ENCODE measurements at regions not wholly inside any gene's neighbourhood (a gene's known extent, or its start where the extent isn't known, plus 50 kb on each side); places are given as distances from the start of the nearest gene placed in this dataset.

DNA sequence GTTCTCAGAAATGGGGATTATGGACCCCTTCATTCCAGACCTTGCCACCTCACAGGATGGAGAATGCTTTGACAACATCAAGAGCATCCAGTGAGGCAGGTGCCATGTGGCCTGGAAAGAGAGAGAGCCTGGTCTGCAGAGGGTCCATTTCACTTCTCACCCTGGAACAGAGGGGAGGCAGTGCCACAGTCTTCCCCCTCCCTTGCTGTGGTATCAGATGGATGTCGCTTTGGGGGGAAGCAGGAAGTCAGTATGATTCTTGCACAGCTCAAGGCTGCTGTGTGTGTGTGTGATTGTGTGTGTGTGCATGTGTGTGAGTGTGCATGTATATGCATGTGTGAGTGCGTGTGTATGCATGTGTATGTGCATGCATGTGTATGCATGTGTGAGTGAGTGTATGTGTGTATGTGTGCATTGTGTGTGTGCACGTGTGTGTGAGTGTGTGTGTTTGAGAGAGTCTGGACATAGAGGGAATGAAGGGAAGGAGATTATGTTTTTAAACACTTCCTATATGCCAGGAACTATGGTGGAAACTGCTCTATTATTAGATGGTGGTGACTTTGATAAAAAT, 328.6 kb upstream of the CLNK start:
- no peak overlapping the region for H3K27ac Mint-ChIP-seq
- no peak overlapping the region for H3K27ac ChIP-seq (ENCODE audit: low read depth, low read length)
- H3K27me3 ChIP-seq (ENCODE audit: control insufficient read depth, insufficient read depth, low read length, poor library complexity, severe bottlenecking), result no peaks in the 10 kb centered on the region
- no peak for DNase-seq
- H3K4me1 ChIP-seq (ENCODE audit: control insufficient read depth, insufficient read depth, low read length), result no peaks in the 10 kb centered on the region
- no peak overlapping the region for H3K9ac ChIP-seq (ENCODE audit: extremely low read depth, low read length, poor library complexity, severe bottlenecking)
- H3K9me3 ChIP-seq (ENCODE audit: control insufficient read depth, low read length), result no peaks in the 10 kb centered on the region
- H3K4me1 Mint-ChIP-seq, result peaks cover under 1% of the 10 kb centered on the region
- H3K9me3 Mint-ChIP-seq, result peaks cover 5% of the 10 kb centered on the region
- no peaks in the 10 kb centered on the region for H3K36me3 Mint-ChIP-seq (ENCODE audit: low read depth)
- H3K27me3 Mint-ChIP-seq (ENCODE audit: insufficient read depth), result no peaks in the 10 kb centered on the region
- TF ChIP-seq, protein P1, sequence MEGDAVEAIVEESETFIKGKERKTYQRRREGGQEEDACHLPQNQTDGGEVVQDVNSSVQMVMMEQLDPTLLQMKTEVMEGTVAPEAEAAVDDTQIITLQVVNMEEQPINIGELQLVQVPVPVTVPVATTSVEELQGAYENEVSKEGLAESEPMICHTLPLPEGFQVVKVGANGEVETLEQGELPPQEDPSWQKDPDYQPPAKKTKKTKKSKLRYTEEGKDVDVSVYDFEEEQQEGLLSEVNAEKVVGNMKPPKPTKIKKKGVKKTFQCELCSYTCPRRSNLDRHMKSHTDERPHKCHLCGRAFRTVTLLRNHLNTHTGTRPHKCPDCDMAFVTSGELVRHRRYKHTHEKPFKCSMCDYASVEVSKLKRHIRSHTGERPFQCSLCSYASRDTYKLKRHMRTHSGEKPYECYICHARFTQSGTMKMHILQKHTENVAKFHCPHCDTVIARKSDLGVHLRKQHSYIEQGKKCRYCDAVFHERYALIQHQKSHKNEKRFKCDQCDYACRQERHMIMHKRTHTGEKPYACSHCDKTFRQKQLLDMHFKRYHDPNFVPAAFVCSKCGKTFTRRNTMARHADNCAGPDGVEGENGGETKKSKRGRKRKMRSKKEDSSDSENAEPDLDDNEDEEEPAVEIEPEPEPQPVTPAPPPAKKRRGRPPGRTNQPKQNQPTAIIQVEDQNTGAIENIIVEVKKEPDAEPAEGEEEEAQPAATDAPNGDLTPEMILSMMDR (conservative IDR thresholded peaks at IDR 0.05), result no peak
- no peaks in the 10 kb centered on the region for H3K36me3 ChIP-seq (ENCODE audit: control insufficient read depth, insufficient read depth, low read length)
- H3K4me3 ChIP-seq (ENCODE audit: low read length), result no peak overlapping the region
- 94 to 100% methylated on average over 2 to 3 of the region's 3 CpGs for WGBS, 2 experiments (ENCODE audit: insufficient coverage in 1 of 2, insufficient read length in 1 of 2)
- no peak overlapping the region for H3K4me3 Mint-ChIP-seq

GRCh38 chr4:11011249-11011648, 326.7 kb upstream of the CLNK start:
- Histone ChIP-seq H3K9me3 (ENCODE audit: control insufficient read depth, low read length) (no peaks in the 10 kb centered on the region), H3K27ac (ENCODE audit: low read depth, low read length) (no peak overlapping the region), H3K36me3 (ENCODE audit: control insufficient read depth, insufficient read depth, low read length) (no peaks in the 10 kb centered on the region), H3K27me3 (ENCODE audit: control insufficient read depth, insufficient read depth, low read length, poor library complexity, severe bottlenecking) (no peaks in the 10 kb centered on the region), H3K4me3 (ENCODE audit: low read length) (no peak overlapping the region), H3K9ac (ENCODE audit: extremely low read depth, low read length, poor library complexity, severe bottlenecking) (no peak overlapping the region), H3K4me1 (ENCODE audit: control insufficient read depth, insufficient read depth, low read length) (no peaks in the 10 kb centered on the region)
- H3K27me3 Mint-ChIP-seq (ENCODE audit: insufficient read depth), result no peaks in the 10 kb centered on the region
- no peak for DNase-seq
- WGBS, 2 experiments (ENCODE audit: insufficient coverage in 1 of 2, insufficient read length in 1 of 2), result 90% methylated on average over 3 of the region's 3 CpGs; no CpG with 5 or more reads in 1 of the 2 experiments
- H3K4me3 Mint-ChIP-seq, result no peak overlapping the region
- H3K36me3 Mint-ChIP-seq (ENCODE audit: low read depth), result no peaks in the 10 kb centered on the region
- peaks cover 3% of the 10 kb centered on the region for H3K9me3 Mint-ChIP-seq
- TF ChIP-seq, protein P1 (conservative IDR thresholded peaks at IDR 0.05), result no peak
- H3K4me1 Mint-ChIP-seq, result peaks cover 12% of the 10 kb centered on the region
- H3K27ac Mint-ChIP-seq, result no peak overlapping the region

DNA sequence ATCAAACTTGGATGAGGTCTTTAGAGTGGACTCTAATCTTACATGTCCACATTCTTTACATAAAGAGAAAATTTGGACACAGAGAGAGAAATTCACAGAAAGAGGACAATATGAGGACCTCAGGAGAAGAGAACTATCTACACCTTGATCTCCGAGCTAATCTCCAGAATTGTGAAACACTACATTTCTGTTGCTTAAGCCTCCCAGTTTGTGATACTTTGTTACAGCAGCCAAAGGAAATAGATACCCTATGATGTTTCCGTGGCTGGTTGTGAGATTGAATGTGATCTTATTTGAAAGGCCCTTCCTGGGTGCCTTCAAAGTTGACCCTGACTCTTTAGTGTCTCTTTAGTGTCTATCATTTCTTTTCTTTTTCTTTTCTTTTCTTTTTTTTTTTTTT, 326.1 kb upstream of the CLNK start:
- no peaks in the 10 kb centered on the region for H3K27me3 ChIP-seq (ENCODE audit: control insufficient read depth, insufficient read depth, low read length, poor library complexity, severe bottlenecking)
- WGBS, 2 experiments (ENCODE audit: insufficient coverage in 1 of 2, insufficient read length in 1 of 2), result 88 to 100% methylated on average over 1 to 2 of the region's 2 CpGs
- DNase-seq, result no peak
- H3K4me1 ChIP-seq (ENCODE audit: control insufficient read depth, insufficient read depth, low read length), result no peaks in the 10 kb centered on the region
- H3K9me3 ChIP-seq (ENCODE audit: control insufficient read depth, low read length), result no peaks in the 10 kb centered on the region
- Mint-ChIP-seq H3K27me3 (ENCODE audit: insufficient read depth) (no peaks in the 10 kb centered on the region), H3K27ac (no peak overlapping the region), H3K9me3 (peaks cover 3% of the 10 kb centered on the region), H3K4me1 (peaks cover 12% of the 10 kb centered on the region), H3K4me3 (no peak overlapping the region), H3K36me3 (ENCODE audit: low read depth) (no peaks in the 10 kb centered on the region)
- H3K9ac ChIP-seq (ENCODE audit: extremely low read depth, low read length, poor library complexity, severe bottlenecking), result no peak overlapping the region
- TF ChIP-seq, protein P1 (conservative IDR thresholded peaks at IDR 0.05), result no peak
- H3K27ac ChIP-seq (ENCODE audit: low read depth, low read length), result no peak overlapping the region
- no peak overlapping the region for H3K4me3 ChIP-seq (ENCODE audit: low read length)
- H3K36me3 ChIP-seq (ENCODE audit: control insufficient read depth, insufficient read depth, low read length), result no peaks in the 10 kb centered on the region
